Left forelimb (tissue), 1 donor: ENCODE measurements at regions not wholly inside any gene's neighbourhood (a gene's known extent, or its start where the extent isn't known, plus 50 kb on each side); places are given as distances from the start of the nearest gene placed in this dataset.

Experiments used
- DNase-seq: peaks from one replicate; pipeline ENCODE4 v3.0.0-alpha.2; 2018; ENCODE audit warnings: low spot score

DNA sequence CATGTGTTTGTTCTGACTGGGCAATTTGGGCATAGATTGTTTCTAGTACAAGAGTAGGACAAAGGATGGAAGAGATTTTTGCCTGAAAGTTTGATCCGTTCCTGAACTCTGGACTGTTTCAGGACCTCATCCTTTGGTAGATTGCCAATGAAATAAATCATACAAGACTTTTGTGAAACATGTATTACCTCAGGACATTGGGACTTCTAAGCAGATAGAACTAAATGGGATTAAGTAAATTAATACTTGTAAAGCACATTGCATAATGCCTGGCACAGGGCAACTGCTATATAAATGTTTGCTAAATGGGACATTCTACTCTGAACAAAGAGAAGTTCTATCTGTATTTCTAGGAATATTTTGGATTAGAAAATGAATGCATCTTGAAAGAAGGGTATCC lies 164.8 kb upstream of the RPS6KA3 start:
- DNase-seq, result no peak

DNA sequence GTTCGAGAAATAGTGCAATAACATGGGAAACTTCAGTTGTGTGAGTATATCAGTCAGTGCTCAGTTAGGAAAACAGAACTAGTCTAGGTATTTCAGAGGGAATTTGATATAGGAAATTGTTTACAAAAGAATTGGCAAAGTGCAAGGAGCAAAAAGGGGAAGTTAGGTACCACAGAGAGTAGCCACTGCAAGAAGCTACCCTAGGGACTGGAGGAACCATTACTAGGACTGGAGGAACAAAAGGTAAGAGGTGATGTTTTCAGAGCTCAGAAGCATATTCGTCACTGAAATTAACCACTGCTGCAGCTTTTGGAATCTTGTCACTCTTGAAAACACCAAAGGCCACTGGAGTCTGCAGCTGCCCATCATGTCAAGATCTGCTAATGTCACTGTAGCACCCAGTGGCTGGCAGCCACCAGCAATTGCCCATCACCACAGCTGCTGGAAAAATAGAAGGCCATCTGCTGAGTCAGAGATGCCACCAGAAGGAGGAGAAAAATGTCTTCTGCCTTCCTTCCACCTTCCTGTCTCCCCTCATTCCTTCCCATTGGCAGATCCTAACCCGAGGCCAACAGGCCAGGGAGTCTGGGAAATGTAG lies 160.6 kb upstream of the RPS6KA3 start:
- no peak for DNase-seq

DNA sequence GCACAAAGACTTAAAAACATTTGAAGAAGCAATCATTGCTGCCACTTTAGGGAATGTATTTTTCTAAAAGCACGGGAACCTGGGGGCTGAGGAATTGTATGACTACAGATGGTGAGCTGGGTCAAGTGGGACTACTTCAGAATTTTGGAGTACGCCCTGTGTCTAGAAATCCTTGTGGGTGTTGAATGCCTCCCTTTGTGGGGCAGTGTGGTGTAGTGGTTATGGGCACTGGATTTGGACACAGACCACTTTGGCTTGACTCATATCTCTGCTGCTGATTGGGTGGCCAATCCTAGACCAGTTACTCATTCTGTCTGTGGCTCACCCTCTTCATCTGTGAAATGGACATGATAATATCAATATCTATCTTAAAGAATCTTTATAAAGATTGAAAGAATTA lies 155.0 kb upstream of the RPS6KA3 start:
- DNase-seq, result no peak

DNA sequence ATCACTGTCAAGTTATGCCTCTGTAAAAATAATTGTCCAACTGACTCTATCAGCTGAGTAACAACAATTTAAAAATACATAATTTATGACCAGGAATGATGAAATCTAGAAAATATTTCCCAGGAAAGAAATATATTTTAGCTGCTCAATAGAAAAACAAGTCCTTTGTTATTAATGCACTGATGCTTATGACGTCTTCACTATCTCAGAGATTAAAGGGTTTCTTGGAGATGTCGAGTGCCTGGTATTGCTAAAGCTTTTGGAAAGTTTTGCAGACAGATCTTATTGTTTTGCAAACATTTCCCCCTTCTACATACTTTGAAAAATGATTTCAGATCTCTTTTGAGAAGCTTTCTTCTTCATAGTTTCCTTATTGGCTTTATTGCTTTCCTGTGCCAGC lies 154.6 kb upstream of the RPS6KA3 start:
- no peak for DNase-seq

DNA sequence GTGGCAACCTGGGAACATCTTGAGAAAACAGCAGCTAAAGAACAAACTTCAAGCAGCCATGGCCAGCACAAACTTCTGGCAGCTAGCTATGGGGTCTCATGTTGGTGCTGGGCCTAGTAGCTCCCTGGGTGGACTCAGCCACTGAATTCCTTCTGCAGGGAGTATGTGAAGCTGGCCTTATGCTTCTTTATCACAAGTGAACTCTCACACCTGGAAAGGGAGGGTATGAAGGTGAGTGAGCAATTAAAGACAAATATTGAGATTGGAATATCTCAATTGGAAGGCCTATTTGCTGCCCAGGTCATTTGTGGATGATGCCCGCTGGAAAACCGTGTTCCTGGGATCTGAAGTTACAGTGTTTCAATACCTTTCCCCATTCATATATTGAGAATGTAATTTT lies 153.3 kb upstream of the RPS6KA3 start:
- DNase-seq, result no peak

GRCh38 chrX:20418379-20419150 lies 151.9 kb upstream of the RPS6KA3 start:
- no peak for DNase-seq

- DNase-seq, result no peak
Measured at GRCh38 chrX:20414762-20415445, 148.2 kb upstream of the RPS6KA3 start.

DNA sequence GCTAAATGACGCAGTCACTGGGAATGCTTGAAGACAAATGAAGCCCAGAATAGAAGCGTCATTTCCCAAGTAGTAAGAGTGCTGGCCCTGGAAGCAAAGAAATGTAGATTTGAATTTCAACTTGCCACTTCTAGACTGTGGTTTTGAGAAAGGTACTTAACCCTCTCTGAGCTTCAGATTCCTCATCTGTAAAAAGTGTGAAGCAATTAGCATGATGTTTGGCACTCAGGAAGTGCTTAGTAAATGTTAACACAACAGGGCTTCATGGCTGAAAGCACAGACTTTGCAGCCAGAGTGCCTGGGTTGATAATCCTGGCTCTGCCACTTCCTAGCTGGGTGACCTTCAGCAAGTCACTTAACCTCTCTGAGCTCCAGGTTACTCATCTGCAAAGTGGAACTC lies 147.4 kb upstream of the RPS6KA3 start:
- no peak for DNase-seq

- DNase-seq, result no peak
Measured at GRCh38 chrX:20412871-20413486, 146.3 kb upstream of the RPS6KA3 start.

DNA sequence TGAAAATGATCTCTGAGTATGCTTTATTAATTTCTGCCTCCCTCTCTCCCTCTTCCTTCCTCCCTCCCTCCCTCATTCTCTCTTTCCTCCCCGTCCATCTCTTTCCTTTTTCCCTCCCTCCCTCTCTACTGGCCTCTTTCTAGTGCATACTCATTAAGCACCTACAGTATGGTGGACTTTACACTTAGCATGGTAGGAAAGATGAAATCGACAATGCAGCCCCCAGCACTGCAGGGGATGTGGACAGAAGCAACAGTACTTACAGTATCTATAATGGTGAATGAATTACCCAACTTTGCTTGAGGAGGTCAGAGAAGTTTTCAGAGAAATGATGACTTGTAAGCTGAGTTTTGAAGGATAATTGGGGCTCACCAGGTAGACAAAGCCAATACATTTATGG lies 143.8 kb upstream of the RPS6KA3 start:
- no peak for DNase-seq

GRCh38 chrX:20409991-20410390 lies 143.3 kb upstream of the RPS6KA3 start:
- no peak for DNase-seq

DNA sequence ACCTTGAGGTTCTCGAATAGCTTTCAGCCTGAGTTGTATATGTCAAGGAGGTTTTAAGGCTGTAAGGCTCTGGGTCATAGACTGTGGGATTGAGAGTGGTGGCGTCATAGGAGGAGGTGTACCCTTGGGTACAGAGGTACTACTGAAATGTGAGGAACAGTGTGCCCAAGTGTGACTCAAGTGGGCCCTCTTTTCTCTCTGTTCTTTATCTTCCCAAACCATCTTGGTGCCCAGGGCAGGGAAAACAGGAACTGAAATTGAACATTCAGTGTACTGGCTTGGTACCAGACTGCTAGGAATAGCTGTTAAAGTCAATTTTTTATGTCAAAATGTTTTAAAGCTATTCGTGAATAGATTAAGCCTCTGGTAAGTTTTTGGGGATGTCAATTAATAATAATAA lies 136.2 kb upstream of the RPS6KA3 start:
- DNase-seq, result no peak

- no peak for DNase-seq
Measured at GRCh38 chrX:20399728-20400414, 133.2 kb upstream of the RPS6KA3 start.

DNA sequence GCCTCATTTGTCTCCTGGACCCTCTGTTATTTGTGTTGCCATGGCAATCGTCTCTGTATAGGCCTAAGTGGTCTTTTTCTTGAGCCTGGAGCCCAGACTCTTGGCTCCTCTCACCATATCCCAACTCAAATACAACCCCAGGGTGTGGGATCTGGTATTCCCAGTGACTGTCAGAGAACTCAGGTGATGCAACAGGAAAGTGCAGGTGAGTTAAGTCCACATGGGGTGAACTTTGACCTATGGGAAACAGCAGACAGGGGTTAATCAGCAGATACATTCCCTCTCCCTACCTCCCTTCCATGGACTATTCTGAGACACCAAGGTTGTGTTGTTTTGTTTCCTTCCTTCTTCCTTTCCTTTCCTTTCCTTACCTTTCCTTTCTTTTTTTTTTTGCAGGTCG lies 130.9 kb upstream of the RPS6KA3 start:
- DNase-seq, result no peak

- DNase-seq, result no peak
Measured at GRCh38 chrX:20394451-20394850, 127.7 kb upstream of the RPS6KA3 start.

- DNase-seq, result no peak
Measured at GRCh38 chrX:20393944-20394343, 127.2 kb upstream of the RPS6KA3 start.

GRCh38 chrX:20388594-20388993 lies 121.9 kb upstream of the RPS6KA3 start:
- no peak for DNase-seq

- no peak for DNase-seq
Measured at GRCh38 chrX:20383477-20383876, 116.8 kb upstream of the RPS6KA3 start.

- no peak for DNase-seq
Measured at GRCh38 chrX:20382518-20383297, 116.0 kb upstream of the RPS6KA3 start.

DNA sequence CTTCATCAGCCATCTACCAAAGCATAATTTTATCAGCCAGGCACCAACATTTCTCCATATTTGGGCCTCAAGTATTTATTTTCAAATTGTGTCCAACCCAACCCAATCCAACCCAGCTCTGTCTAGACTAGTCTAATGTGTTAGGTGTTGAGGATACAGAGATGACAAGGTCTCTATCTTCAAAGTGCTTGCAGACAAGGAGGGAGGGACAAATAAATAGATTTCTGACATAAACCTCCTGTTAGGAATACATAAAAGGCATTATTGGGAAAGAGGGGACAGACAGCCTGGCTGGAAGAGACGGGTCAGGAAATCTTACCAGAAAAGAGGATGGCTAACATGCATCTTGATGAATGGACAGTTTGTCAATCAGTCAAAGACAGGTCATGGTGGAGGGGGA lies 115.4 kb upstream of the RPS6KA3 start:
- no peak for DNase-seq

DNA sequence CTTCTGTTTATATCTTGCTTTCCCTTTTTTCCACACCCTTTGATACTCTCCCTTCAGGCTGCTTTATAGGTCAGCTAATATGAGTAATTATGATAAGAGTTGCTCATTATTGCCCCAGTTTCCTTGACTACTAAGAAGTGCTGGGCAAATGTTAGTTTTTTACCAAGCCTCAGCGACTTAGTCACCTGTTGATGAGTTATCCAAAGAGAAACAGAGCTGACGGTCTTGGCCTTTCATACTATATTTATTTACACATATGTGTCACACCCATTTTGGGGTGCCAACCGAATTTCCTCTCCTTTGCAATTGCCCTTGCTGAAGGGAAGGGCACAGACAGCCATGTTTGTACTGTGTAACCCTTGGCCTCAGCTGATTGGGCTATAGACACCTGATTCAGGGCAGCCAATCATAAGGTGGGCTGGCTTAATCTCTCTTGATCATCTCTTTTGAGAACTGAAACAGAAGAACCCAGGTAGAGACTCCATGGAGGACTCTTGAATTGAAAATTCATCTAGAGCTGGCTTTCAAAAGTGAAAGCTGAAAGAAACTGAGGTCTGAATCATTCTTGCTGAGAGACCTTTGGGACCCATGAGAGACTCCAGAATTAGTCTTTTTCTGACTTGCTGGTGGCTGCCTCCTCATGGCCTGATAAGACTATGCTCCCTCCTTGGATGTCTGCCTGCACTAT lies 111.7 kb upstream of the RPS6KA3 start:
- DNase-seq, result no peak
